ENCODE measurements at regions not wholly inside any gene's neighbourhood (a gene's known extent, or its start where the extent isn't known, plus 50 kb on each side); places are given as distances from the start of the nearest gene placed in this dataset.
A peak's percentile ranks its signal among the peaks of the same experiment; 100 is the strongest.

GRCh38 chrX:115946059-115946458 is 224.5 kb upstream of the AGTR2 start:
- Histone ChIP-seq H3K27me3 (ENCODE audit: control insufficient read depth, insufficient read depth, low read length) (no peaks in the 10 kb centered on the region), H3K27ac (ENCODE audit: low read length) (no peak overlapping the region), H3K4me1 (ENCODE audit: control insufficient read depth, insufficient read depth, low read length) (no peaks in the 10 kb centered on the region), H3K4me3 (ENCODE audit: low read length) (no peak overlapping the region), H3K9me3 (ENCODE audit: control insufficient read depth, low read depth, low read length) (peaks cover 11% of the 10 kb centered on the region), H3K36me3 (ENCODE audit: control insufficient read depth, insufficient read depth, low read length) (no peaks in the 10 kb centered on the region)
- no peak for DNase-seq
- WGBS (ENCODE audit: insufficient coverage, low lambda C conversion rate): no CpG with 5 or more reads among the region's 16 CpGs

GRCh38 chrX:115948018-115948923 is 222.3 kb upstream of the AGTR2 start:
- Histone ChIP-seq H3K9me3 (ENCODE audit: control insufficient read depth, low read depth, low read length) (peaks cover 15% of the 10 kb centered on the region), H3K4me3 (ENCODE audit: low read length) (no peak overlapping the region), H3K4me1 (ENCODE audit: control insufficient read depth, insufficient read depth, low read length) (no peaks in the 10 kb centered on the region), H3K27ac (ENCODE audit: low read length) (no peak overlapping the region), H3K27me3 (ENCODE audit: control insufficient read depth, insufficient read depth, low read length) (no peaks in the 10 kb centered on the region), H3K36me3 (ENCODE audit: control insufficient read depth, insufficient read depth, low read length) (no peaks in the 10 kb centered on the region)
- DNase-seq: no peak
- no CpG with 5 or more reads among the region's 4 CpGs for WGBS (ENCODE audit: insufficient coverage, low lambda C conversion rate)

- Histone ChIP-seq H3K27ac (ENCODE audit: low read length) (no peak overlapping the region), H3K36me3 (ENCODE audit: control insufficient read depth, insufficient read depth, low read length) (no peaks in the 10 kb centered on the region), H3K9me3 (ENCODE audit: control insufficient read depth, low read depth, low read length) (peaks cover 15% of the 10 kb centered on the region), H3K27me3 (ENCODE audit: control insufficient read depth, insufficient read depth, low read length) (no peaks in the 10 kb centered on the region), H3K4me3 (ENCODE audit: low read length) (no peak overlapping the region), H3K4me1 (ENCODE audit: control insufficient read depth, insufficient read depth, low read length) (no peaks in the 10 kb centered on the region)
- DNase-seq: no peak
- no CpG with 5 or more reads among the region's 17 CpGs for WGBS (ENCODE audit: insufficient coverage, low lambda C conversion rate)
Observed at GRCh38 chrX:115949900-115950822, 220.4 kb upstream of the AGTR2 start.

- peaks cover 11% of the 10 kb centered on the region for H3K9me3 ChIP-seq (ENCODE audit: control insufficient read depth, low read depth, low read length)
- no peaks in the 10 kb centered on the region for H3K27me3 ChIP-seq (ENCODE audit: control insufficient read depth, insufficient read depth, low read length)
- no peak overlapping the region for H3K27ac ChIP-seq (ENCODE audit: low read length)
- DNase-seq: no peak
- no peaks in the 10 kb centered on the region for H3K36me3 ChIP-seq (ENCODE audit: control insufficient read depth, insufficient read depth, low read length)
- H3K4me3 ChIP-seq (ENCODE audit: low read length): no peak overlapping the region
- H3K4me1 ChIP-seq (ENCODE audit: control insufficient read depth, insufficient read depth, low read length): no peaks in the 10 kb centered on the region
- WGBS (ENCODE audit: insufficient coverage, low lambda C conversion rate): no CpG with 5 or more reads among the region's 14 CpGs
Observed at GRCh38 chrX:115952417-115953092, 218.0 kb upstream of the AGTR2 start.

GRCh38 chrX:115957862-115958490 is 212.6 kb upstream of the AGTR2 start:
- Histone ChIP-seq H3K9me3 (ENCODE audit: control insufficient read depth, low read depth, low read length) (no peaks in the 10 kb centered on the region), H3K4me1 (ENCODE audit: control insufficient read depth, insufficient read depth, low read length) (no peaks in the 10 kb centered on the region), H3K27me3 (ENCODE audit: control insufficient read depth, insufficient read depth, low read length) (no peaks in the 10 kb centered on the region), H3K36me3 (ENCODE audit: control insufficient read depth, insufficient read depth, low read length) (no peaks in the 10 kb centered on the region), H3K4me3 (ENCODE audit: low read length) (no peak overlapping the region), H3K27ac (ENCODE audit: low read length) (no peak overlapping the region)
- no peak for DNase-seq
- no CpG with 5 or more reads among the region's 11 CpGs for WGBS (ENCODE audit: insufficient coverage, low lambda C conversion rate)

- Histone ChIP-seq H3K9me3 (ENCODE audit: control insufficient read depth, low read depth, low read length) (no peaks in the 10 kb centered on the region), H3K27me3 (ENCODE audit: control insufficient read depth, insufficient read depth, low read length) (no peaks in the 10 kb centered on the region), H3K4me3 (ENCODE audit: low read length) (no peak overlapping the region), H3K36me3 (ENCODE audit: control insufficient read depth, insufficient read depth, low read length) (no peaks in the 10 kb centered on the region), H3K4me1 (ENCODE audit: control insufficient read depth, insufficient read depth, low read length) (no peaks in the 10 kb centered on the region), H3K27ac (ENCODE audit: low read length) (no peak overlapping the region)
- WGBS (ENCODE audit: insufficient coverage, low lambda C conversion rate): no CpG with 5 or more reads among the region's 3 CpGs
- DNase-seq: no peak
Observed at GRCh38 chrX:115958687-115959359, 211.7 kb upstream of the AGTR2 start.

- H3K4me3 ChIP-seq (ENCODE audit: low read length): no peak overlapping the region
- no peak overlapping the region for H3K27ac ChIP-seq (ENCODE audit: low read length)
- no peaks in the 10 kb centered on the region for H3K36me3 ChIP-seq (ENCODE audit: control insufficient read depth, insufficient read depth, low read length)
- DNase-seq: no peak
- H3K4me1 ChIP-seq (ENCODE audit: control insufficient read depth, insufficient read depth, low read length): no peaks in the 10 kb centered on the region
- H3K9me3 ChIP-seq (ENCODE audit: control insufficient read depth, low read depth, low read length): no peaks in the 10 kb centered on the region
- no CpG with 5 or more reads among the region's 4 CpGs for WGBS (ENCODE audit: insufficient coverage, low lambda C conversion rate)
- no peaks in the 10 kb centered on the region for H3K27me3 ChIP-seq (ENCODE audit: control insufficient read depth, insufficient read depth, low read length)
Observed at GRCh38 chrX:115960440-115961084, 210.0 kb upstream of the AGTR2 start.

- H3K27ac ChIP-seq (ENCODE audit: low read length): no peak overlapping the region
- WGBS (ENCODE audit: insufficient coverage, low lambda C conversion rate): no CpG with 5 or more reads among the region's 11 CpGs
- DNase-seq: no peak
Observed at GRCh38 chrX:115966920-115967319, 203.6 kb upstream of the AGTR2 start.

GRCh38 chrX:115968436-115969252 is 201.9 kb upstream of the AGTR2 start:
- Histone ChIP-seq H3K36me3 (ENCODE audit: control insufficient read depth, insufficient read depth, low read length) (no peaks in the 10 kb centered on the region), H3K27me3 (ENCODE audit: control insufficient read depth, insufficient read depth, low read length) (no peaks in the 10 kb centered on the region), H3K9me3 (ENCODE audit: control insufficient read depth, low read depth, low read length) (no peaks in the 10 kb centered on the region), H3K4me3 (ENCODE audit: low read length) (peak overlapping the region; percentile 56), H3K27ac (ENCODE audit: low read length) (peak overlapping the region; percentile 51), H3K4me1 (ENCODE audit: control insufficient read depth, insufficient read depth, low read length) (no peaks in the 10 kb centered on the region)
- DNase-seq: peak; percentile 37 to 67
- no CpG with 5 or more reads among the region's 48 CpGs for WGBS (ENCODE audit: insufficient coverage, low lambda C conversion rate)

More at GRCh38 chrX:115966920-115967319, 203.6 kb upstream of the AGTR2 start:
- no peaks in the 10 kb centered on the region for H3K4me1 ChIP-seq (ENCODE audit: control insufficient read depth, insufficient read depth, low read length)
- no peaks in the 10 kb centered on the region for H3K9me3 ChIP-seq (ENCODE audit: control insufficient read depth, low read depth, low read length)
- H3K27me3 ChIP-seq (ENCODE audit: control insufficient read depth, insufficient read depth, low read length): no peaks in the 10 kb centered on the region
- no peak overlapping the region for H3K4me3 ChIP-seq (ENCODE audit: low read length)
- H3K36me3 ChIP-seq (ENCODE audit: control insufficient read depth, insufficient read depth, low read length): no peaks in the 10 kb centered on the region
